Prostate gland (tissue), 2 donors: ENCODE measurements at regions not wholly inside any gene's neighbourhood (a gene's known extent, or its start where the extent isn't known, plus 50 kb on each side); places are given as distances from the start of the nearest gene placed in this dataset.

Source experiments
- DNase-seq: peaks from one replicate; pipeline ENCODE4 v3.0.0-alpha.2; 2019; ENCODE audit warnings: low spot score
- H3K27ac ChIP-seq, 2 donors: fragments of 200-600 bp; sonication (generic); 2 replicates each; pipeline ENCODE4 v1.5.1; 2017 to 2019
- H3K27me3 ChIP-seq: fragments of 200-600 bp; sonication (generic); replicated peaks from 2 replicates; pipeline ENCODE4 v1.5.1; 2019; ENCODE audit not compliant: insufficient read depth
- H3K36me3 ChIP-seq, 2 donors: fragments of 200-600 bp; sonication (generic); 1 replicate in 1 of 2; 2 replicates in 1 of 2; pipeline versions ENCODE4 v1.5.1 to v1.8.1; 2017 to 2019
- H3K4me1 ChIP-seq: fragments of 200-600 bp; sonication (generic); replicated peaks from 2 replicates; pipeline ENCODE4 v1.5.1; 2019
- H3K4me3 ChIP-seq, 2 donors: fragments of 200-600 bp; sonication (generic); 2 replicates each; pipeline ENCODE4 v1.5.1; 2017 to 2019
- H3K9me3 ChIP-seq: fragments of 200-600 bp; sonication (generic); 2 replicates; pipeline ENCODE4 v1.5.1; 2017
- POLR2A ChIP-seq: fragments of 450-650 bp; IDR thresholded peaks from one replicate; pipeline ENCODE4 v1.6.1; 2016; ENCODE audit warnings: antibody characterized with exemption, mild to moderate bottlenecking
- POLR2AphosphoS5 ChIP-seq: sonication (generic); formaldehyde crosslinking; IDR thresholded peaks from one replicate; pipeline ENCODE4 v1.6.1; 2017; ENCODE audit warnings: antibody characterized with exemption
- WGBS: methylation state at CpG from one replicate; pipeline ENCODE4 v1.1.5; 2018; 5-methylcytosine and 5-hydroxymethylcytosine counted together
- intact Hi-C: fragments of 100-400 bp; cut with DNase I; formaldehyde crosslinking; loops from one replicate; pipeline ENCODE4 v1.14.2; 2022
- TF ChIP-seq, protein P1 (sequence below), 4 experiments: fragments of 200-600 bp in 2 of 4; fragments of 450-650 bp in 2 of 4; sonication (generic) in 2 of 4; IDR thresholded peaks; 1 replicate in 3 of 4; 2 replicates in 1 of 4; pipeline ENCODE4 v1.5.1; 2016 to 2019; ENCODE audit warnings: antibody characterized with exemption in 4 of 4, mild to moderate bottlenecking in 2 of 4, moderate library complexity in 2 of 4

DNA sequence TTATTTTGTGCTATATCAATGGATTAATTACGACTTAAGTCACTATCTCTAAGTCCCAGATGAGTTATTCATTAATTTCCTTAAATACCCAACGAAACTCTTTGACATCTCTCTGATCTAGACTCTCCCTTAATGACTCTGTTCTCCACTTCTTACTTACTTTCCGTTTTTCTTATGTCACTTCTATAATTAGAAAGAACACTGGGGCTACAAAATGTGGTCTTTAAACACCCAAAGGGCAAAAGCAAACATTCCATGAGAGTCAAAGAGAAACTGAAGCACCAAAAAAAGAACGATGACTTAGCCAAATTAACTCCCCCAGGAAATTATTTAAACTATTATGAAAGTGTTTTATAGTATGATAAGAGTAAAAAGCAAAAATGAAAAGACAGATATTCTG, 166.4 kb upstream of the UBE2E2 start:
- no peak for DNase-seq
- intact Hi-C loops = no loop called here
- Histone ChIP-seq H3K4me1 (no peaks in the 10 kb centered on the region), H3K27ac (no peak overlapping the region), H3K4me3 (no peak overlapping the region), H3K36me3 (no peaks in the 10 kb centered on the region), H3K9me3 (no peaks in the 10 kb centered on the region), H3K27me3 (no peaks in the 10 kb centered on the region)
- TF ChIP-seq POLR2A (no peak), POLR2AphosphoS5 (no peak)
- TF ChIP-seq, protein P1, sequence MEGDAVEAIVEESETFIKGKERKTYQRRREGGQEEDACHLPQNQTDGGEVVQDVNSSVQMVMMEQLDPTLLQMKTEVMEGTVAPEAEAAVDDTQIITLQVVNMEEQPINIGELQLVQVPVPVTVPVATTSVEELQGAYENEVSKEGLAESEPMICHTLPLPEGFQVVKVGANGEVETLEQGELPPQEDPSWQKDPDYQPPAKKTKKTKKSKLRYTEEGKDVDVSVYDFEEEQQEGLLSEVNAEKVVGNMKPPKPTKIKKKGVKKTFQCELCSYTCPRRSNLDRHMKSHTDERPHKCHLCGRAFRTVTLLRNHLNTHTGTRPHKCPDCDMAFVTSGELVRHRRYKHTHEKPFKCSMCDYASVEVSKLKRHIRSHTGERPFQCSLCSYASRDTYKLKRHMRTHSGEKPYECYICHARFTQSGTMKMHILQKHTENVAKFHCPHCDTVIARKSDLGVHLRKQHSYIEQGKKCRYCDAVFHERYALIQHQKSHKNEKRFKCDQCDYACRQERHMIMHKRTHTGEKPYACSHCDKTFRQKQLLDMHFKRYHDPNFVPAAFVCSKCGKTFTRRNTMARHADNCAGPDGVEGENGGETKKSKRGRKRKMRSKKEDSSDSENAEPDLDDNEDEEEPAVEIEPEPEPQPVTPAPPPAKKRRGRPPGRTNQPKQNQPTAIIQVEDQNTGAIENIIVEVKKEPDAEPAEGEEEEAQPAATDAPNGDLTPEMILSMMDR (IDR thresholded peaks at IDR 0.05) = no peak
- 32% methylated on average over 4 of the region's 4 CpGs for WGBS

DNA sequence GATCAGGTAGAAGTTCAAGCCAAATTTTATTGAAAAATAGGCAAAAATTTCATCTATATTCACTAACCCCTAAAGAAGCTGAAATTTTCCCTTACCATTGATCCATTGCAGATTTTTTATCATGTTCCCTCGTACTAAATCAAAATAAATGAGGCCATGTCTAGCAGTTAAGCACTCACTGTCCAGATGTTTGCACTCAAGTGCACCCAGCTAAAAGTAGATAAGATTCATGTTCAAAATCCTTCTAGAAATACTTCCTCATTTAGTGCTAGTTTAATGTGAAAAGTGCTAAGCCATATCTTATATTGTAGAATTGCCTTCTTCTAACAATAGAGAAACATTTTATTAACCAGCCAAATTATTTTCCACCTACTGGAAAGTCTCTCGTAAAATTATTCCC, 164.7 kb upstream of the UBE2E2 start:
- intact Hi-C loops = no loop called here
- H3K9me3 ChIP-seq = no peaks in the 10 kb centered on the region
- TF ChIP-seq POLR2A = no peak
- no peaks in the 10 kb centered on the region for H3K27me3 ChIP-seq
- no peak overlapping the region for H3K4me3 ChIP-seq
- WGBS = 61% methylated on average over 2 of the region's 2 CpGs
- H3K27ac ChIP-seq = no peak overlapping the region
- H3K36me3 ChIP-seq = no peaks in the 10 kb centered on the region
- no peak for DNase-seq
- H3K4me1 ChIP-seq = no peaks in the 10 kb centered on the region

DNA sequence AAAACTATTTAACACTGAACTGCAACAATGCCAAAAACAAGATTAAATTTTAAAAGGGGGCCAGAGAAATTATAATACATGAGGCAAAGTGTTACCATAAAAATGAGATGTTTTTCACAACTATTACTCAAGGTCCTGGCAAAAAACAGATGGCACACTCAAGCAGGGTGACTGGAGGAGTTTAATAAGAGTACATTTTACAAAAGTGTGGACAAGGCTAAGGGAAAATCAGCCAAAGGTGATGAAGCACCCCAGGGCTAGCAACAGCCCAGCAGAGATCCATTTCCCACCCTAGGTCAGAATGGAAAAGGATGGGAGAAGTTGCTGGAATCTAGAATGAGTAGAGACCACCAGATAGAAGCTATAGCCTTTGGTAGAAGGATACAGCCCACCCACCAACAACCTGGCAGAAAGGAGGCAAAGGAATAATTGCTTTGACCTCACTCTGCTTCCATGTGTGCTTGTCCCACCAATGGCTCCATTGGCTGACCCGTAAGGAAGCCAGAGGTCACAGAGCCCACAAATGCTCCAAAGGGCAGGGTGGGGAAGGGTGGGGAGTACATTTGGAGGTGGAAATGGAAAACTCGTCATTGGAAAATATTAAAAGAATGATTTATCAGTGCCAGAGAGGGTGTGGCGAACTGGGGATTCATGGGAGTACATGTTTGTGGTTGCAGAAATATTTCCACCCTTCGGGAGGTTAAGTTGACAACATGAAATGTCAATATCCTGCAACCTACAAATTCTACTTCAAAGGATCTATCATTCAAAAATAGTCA, 161.0 kb upstream of the UBE2E2 start:
- H3K9me3 ChIP-seq = no peaks in the 10 kb centered on the region
- WGBS = 56% methylated on average over 4 of the region's 4 CpGs
- H3K4me1 ChIP-seq = no peaks in the 10 kb centered on the region
- no peak overlapping the region for H3K4me3 ChIP-seq
- TF ChIP-seq POLR2A (no peak), POLR2AphosphoS5 (no peak)
- TF ChIP-seq, protein P1 (IDR thresholded peaks at IDR 0.05) = no peak
- no peaks in the 10 kb centered on the region for H3K27me3 ChIP-seq
- no peak for DNase-seq
- H3K27ac ChIP-seq = no peak overlapping the region
- H3K36me3 ChIP-seq = no peaks in the 10 kb centered on the region
- intact Hi-C loops = no loop called here

DNA sequence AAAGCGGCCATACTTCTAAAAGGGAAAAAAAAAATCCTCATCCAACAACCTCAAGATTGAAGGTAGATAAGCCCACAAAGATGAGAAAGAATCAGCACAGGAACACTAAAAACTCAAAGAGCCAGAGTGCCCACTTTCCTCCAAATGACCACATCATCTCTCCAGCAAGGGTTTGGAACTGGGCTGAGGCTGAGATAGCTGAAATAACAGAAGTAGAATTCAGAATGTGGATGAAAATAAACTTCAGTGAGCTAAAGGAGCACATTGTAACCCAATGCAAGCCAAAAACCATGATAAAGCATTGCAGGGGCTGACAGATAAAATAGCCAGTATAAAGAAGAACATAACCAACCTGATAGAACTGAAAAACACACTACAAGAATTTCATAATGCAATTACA, 158.7 kb upstream of the UBE2E2 start:
- H3K27me3 ChIP-seq = no peaks in the 10 kb centered on the region
- WGBS = 96% methylated on average over 1 of the region's 1 CpG
- no peaks in the 10 kb centered on the region for H3K4me1 ChIP-seq
- no peak overlapping the region for H3K27ac ChIP-seq
- TF ChIP-seq POLR2A = no peak
- TF ChIP-seq, protein P1 (IDR thresholded peaks at IDR 0.05) = no peak
- TF ChIP-seq POLR2AphosphoS5 = no peak
- no peak overlapping the region for H3K4me3 ChIP-seq
- intact Hi-C loops = no loop called here
- H3K9me3 ChIP-seq = no peaks in the 10 kb centered on the region
- no peaks in the 10 kb centered on the region for H3K36me3 ChIP-seq
- DNase-seq = no peak

DNA sequence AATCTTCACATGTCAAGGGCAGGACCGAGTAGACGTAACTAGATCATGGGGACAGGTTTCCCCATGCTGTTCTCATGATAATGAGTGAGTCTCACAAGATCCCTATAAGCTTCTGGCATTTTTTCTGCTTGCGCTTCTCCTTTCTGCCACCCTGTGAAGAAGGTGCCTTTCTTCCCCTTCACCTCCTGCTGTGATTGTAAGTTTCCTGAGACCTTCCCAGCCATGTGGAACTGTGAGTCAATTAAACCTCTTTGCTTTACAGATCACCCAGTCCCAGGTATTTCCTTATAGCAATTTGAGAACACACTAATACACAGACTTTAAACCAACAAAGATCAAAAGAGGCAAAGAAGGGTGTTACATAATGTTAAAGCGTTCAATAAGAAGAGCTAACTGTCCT, 156.6 kb upstream of the UBE2E2 start:
- H3K4me1 ChIP-seq = no peaks in the 10 kb centered on the region
- no peaks in the 10 kb centered on the region for H3K9me3 ChIP-seq
- H3K27ac ChIP-seq = no peak overlapping the region
- intact Hi-C loops = no loop called here
- H3K4me3 ChIP-seq = no peak overlapping the region
- H3K36me3 ChIP-seq = no peaks in the 10 kb centered on the region
- 97% methylated on average over 4 of the region's 4 CpGs for WGBS
- no peaks in the 10 kb centered on the region for H3K27me3 ChIP-seq
- no peak for DNase-seq
- no peak for TF ChIP-seq POLR2AphosphoS5
- TF ChIP-seq, protein P1 (IDR thresholded peaks at IDR 0.05) = no peak
- no peak for TF ChIP-seq POLR2A
